ENCODE measurements at regions not wholly inside any gene's neighbourhood (a gene's known extent, or its start where the extent isn't known, plus 50 kb on each side); places are given as distances from the start of the nearest gene placed in this dataset.

GRCh38 chr12:91923864-91924263 lies 221.8 kb downstream of the BTG1 start:
- ChIA-PET POLR2A (interaction anchor here (0.6 kb wide), 1 partner anchor 511 kb away, joined by 3 read pairs; no protein-coding TSS in a partner anchor), CTCF (no interaction called here)
- Mint-ChIP-seq H3K36me3 (ENCODE audit: insufficient read depth, unreplicated experiment) (no peaks in the 10 kb centered on the region), H3K27me3 (ENCODE audit: insufficient read depth, unreplicated experiment) (no peaks in the 10 kb centered on the region), H3K27ac (ENCODE audit: low read depth, unreplicated experiment) (no peak overlapping the region), H3K4me1 (ENCODE audit: insufficient read depth, unreplicated experiment) (peaks cover 6% of the 10 kb centered on the region), H3K9me3 (ENCODE audit: unreplicated experiment) (no peaks in the 10 kb centered on the region), H3K4me3 (ENCODE audit: unreplicated experiment) (no peak overlapping the region)
- BruUV-seq (replicated peaks), result no TSS peak
- TF ChIP-seq, protein P1, sequence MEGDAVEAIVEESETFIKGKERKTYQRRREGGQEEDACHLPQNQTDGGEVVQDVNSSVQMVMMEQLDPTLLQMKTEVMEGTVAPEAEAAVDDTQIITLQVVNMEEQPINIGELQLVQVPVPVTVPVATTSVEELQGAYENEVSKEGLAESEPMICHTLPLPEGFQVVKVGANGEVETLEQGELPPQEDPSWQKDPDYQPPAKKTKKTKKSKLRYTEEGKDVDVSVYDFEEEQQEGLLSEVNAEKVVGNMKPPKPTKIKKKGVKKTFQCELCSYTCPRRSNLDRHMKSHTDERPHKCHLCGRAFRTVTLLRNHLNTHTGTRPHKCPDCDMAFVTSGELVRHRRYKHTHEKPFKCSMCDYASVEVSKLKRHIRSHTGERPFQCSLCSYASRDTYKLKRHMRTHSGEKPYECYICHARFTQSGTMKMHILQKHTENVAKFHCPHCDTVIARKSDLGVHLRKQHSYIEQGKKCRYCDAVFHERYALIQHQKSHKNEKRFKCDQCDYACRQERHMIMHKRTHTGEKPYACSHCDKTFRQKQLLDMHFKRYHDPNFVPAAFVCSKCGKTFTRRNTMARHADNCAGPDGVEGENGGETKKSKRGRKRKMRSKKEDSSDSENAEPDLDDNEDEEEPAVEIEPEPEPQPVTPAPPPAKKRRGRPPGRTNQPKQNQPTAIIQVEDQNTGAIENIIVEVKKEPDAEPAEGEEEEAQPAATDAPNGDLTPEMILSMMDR (IDR thresholded peaks at IDR 0.05; ENCODE audit: unreplicated experiment), result no peak
- intact Hi-C loops (cut with micrococcal nuclease), result no loop called here
- DNase-seq (ENCODE audit: unreplicated experiment), result no peak

DNA sequence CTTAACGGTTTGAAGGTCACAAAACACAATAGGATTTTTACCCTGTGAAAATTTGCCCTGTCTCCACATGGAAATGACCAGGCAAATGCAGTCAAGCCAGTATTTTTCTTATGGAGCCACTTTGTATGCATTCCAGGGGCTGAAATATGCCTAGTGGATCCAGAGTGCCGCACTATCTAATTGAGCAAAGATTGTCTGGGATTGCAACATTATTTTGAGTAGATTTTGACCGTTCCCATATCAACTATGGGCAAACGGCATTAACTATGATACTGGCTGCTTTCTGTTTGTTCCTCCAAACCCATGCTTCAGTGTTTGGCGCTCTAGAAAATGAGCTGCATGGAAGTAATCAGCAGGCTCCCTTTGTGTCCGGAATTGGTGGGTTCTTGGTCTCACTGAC lies 223.0 kb downstream of the BTG1 start:
- no TSS peak for BruUV-seq (replicated peaks)
- ChIA-PET POLR2A (interaction anchor here (3.2 kb wide), 1 partner anchor 9 kb away, joined by 14 read pairs; no protein-coding TSS in a partner anchor), CTCF (interaction anchor here (0.6 kb wide), 1 partner anchor 727 kb away, joined by 3 read pairs; no protein-coding TSS in a partner anchor)
- Mint-ChIP-seq H3K27me3 (ENCODE audit: insufficient read depth, unreplicated experiment) (no peaks in the 10 kb centered on the region), H3K27ac (ENCODE audit: low read depth, unreplicated experiment) (no peak overlapping the region), H3K4me1 (ENCODE audit: insufficient read depth, unreplicated experiment) (peaks cover 6% of the 10 kb centered on the region), H3K9me3 (ENCODE audit: unreplicated experiment) (no peaks in the 10 kb centered on the region), H3K4me3 (ENCODE audit: unreplicated experiment) (no peak overlapping the region), H3K36me3 (ENCODE audit: insufficient read depth, unreplicated experiment) (no peaks in the 10 kb centered on the region)
- DNase-seq (ENCODE audit: unreplicated experiment), result no peak
- TF ChIP-seq, protein P1 (IDR thresholded peaks at IDR 0.05; ENCODE audit: unreplicated experiment), result no peak
- intact Hi-C loops (cut with micrococcal nuclease), result no loop called here

DNA sequence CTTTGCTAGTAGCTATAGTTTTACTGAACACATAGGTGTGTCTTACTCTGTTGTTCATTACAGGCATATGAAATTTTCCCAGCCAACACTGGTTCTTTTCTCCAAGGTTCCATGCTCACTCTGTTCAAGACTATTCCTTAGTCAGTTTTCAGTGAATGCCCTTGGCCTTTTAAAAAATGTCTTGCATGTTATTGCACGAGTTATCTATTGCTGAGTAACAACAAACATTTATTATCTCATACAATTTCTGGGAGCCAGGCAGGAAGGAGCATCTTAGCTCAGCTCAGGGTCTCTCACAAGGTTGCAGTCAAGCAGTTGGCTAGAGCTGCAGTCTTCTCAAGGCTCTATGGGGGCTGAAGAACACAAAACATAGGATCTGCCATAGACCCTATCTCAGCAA lies 223.5 kb downstream of the BTG1 start:
- TF ChIP-seq, protein P1 (IDR thresholded peaks at IDR 0.05; ENCODE audit: unreplicated experiment), result no peak
- POLR2A ChIA-PET, result interaction anchor here (2.1 to 3.2 kb wide), 2 partner anchors 9 to 143 kb away, joined by 8 to 14 read pairs; no protein-coding TSS in a partner anchor
- Mint-ChIP-seq H3K4me1 (ENCODE audit: insufficient read depth, unreplicated experiment) (peaks cover 5% of the 10 kb centered on the region), H3K36me3 (ENCODE audit: insufficient read depth, unreplicated experiment) (no peaks in the 10 kb centered on the region), H3K27ac (ENCODE audit: low read depth, unreplicated experiment) (no peak overlapping the region), H3K9me3 (ENCODE audit: unreplicated experiment) (no peaks in the 10 kb centered on the region), H3K4me3 (ENCODE audit: unreplicated experiment) (no peak overlapping the region), H3K27me3 (ENCODE audit: insufficient read depth, unreplicated experiment) (no peaks in the 10 kb centered on the region)
- intact Hi-C loops (cut with micrococcal nuclease), result no loop called here
- BruUV-seq (replicated peaks), result no TSS peak
- no peak for DNase-seq (ENCODE audit: unreplicated experiment)
- CTCF ChIA-PET, result interaction anchor here (2.3 kb wide), 1 partner anchor 10 kb away, joined by 11 read pairs; no protein-coding TSS in a partner anchor

DNA sequence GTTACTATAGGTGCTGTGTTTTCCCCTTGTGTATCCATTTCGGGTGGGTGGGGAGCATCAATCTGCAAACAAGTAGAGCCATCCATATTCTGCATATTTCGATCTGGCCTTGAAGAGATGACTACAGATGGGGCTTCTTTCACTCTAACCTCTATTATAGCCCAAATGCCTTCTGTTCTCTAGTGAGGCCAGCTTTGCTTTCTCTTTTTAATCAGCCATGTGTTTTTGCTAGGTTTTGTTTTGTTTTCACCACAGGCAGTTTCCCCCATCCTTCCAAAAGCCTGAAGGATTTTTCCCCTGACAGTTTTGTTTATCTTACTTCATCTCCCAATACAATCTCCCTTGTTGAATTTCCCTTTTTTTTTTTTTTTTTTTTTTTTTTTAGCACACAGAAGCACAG lies 224.1 kb downstream of the BTG1 start:
- POLR2A ChIA-PET, result interaction anchor here (0.6 to 3.2 kb wide), 4 partner anchors 10 to 142 kb away, joined by 3 to 14 read pairs (median 6); no protein-coding TSS in a partner anchor
- intact Hi-C loops (cut with micrococcal nuclease), result no loop called here

More for the DNA sequence above, 224.1 kb downstream of the BTG1 start:
- H3K36me3 Mint-ChIP-seq (ENCODE audit: insufficient read depth, unreplicated experiment), result no peaks in the 10 kb centered on the region
- DNase-seq (ENCODE audit: unreplicated experiment), result no peak
- TF ChIP-seq, protein P1 (IDR thresholded peaks at IDR 0.05; ENCODE audit: unreplicated experiment), result no peak
- no peaks in the 10 kb centered on the region for H3K4me1 Mint-ChIP-seq (ENCODE audit: insufficient read depth, unreplicated experiment)
- peak overlapping the region; percentile 12 for H3K27ac Mint-ChIP-seq (ENCODE audit: low read depth, unreplicated experiment)
- CTCF ChIA-PET, result interaction anchor here (2.3 kb wide), 1 partner anchor 10 kb away, joined by 11 read pairs; no protein-coding TSS in a partner anchor
- no peak overlapping the region for H3K4me3 Mint-ChIP-seq (ENCODE audit: unreplicated experiment)
- no peaks in the 10 kb centered on the region for H3K27me3 Mint-ChIP-seq (ENCODE audit: insufficient read depth, unreplicated experiment)
- BruUV-seq (replicated peaks), result no TSS peak
- H3K9me3 Mint-ChIP-seq (ENCODE audit: unreplicated experiment), result no peaks in the 10 kb centered on the region

All from MCF 10A (cell line).